ENCODE measurements at regions not wholly inside any gene's neighbourhood (a gene's known extent, or its start where the extent isn't known, plus 50 kb on each side); places are given as distances from the start of the nearest gene placed in this dataset.

DNA sequence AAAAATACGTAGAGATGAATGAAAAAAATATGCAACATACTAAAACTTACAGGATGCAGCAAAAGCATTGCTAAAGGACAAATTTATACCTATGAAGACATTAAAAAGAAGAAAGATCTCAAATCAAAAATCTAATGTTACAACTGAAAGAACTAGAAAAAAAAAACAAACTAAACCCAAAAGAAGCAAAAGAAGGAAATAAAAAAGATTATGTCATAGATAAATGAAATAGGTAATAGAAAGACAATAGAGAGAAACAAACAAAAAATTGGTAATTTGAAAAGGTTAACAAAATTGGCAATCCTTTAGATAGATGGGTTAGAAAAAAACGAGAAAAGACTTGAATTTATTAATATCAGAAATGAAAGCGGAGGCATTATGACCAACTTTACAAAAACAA lies 1000.2 kb downstream of the TLE4 start:
- DNase-seq (no peak), ATAC-seq (ENCODE audit: low read depth in 2 of 2) (no peak)
- Histone ChIP-seq H3K9me3 (ENCODE audit: control insufficient read depth in 2 of 2, low read length in 2 of 2) (peaks cover 0 to 4% of the 10 kb centered on the region in 2 experiments), H3K4me1 (ENCODE audit: control insufficient read depth, insufficient read depth, low read length, poor library complexity, severe bottlenecking) (no peaks in the 10 kb centered on the region), H3K36me3 (ENCODE audit: control insufficient read depth, insufficient read depth, low read length) (no peaks in the 10 kb centered on the region), H3K4me3 (ENCODE audit: low read depth, low read length) (no peak overlapping the region), H3K27me3 (ENCODE audit: control insufficient read depth, insufficient read depth, low read length) (no peaks in the 10 kb centered on the region), H3K27ac (ENCODE audit: insufficient read depth, low read length, poor library complexity, severe bottlenecking) (no peak overlapping the region)
- Mint-ChIP-seq H3K4me1 (no peaks in the 10 kb centered on the region), H3K9me3 (peaks cover 0 to 42% (median 11%) of the 10 kb centered on the region in 7 donors), H3K36me3 (no peaks in the 10 kb centered on the region), H3K27me3 (no peaks in the 10 kb centered on the region), H3K27ac (no peak overlapping the region), H3K4me3 (no peak overlapping the region)

GRCh38 chr9:80569236-80569635 lies 997.5 kb downstream of the TLE4 start:
- H3K4me1 ChIP-seq (ENCODE audit: control insufficient read depth, insufficient read depth, low read length, poor library complexity, severe bottlenecking) = no peaks in the 10 kb centered on the region
- ATAC-seq (ENCODE audit: low read depth in 2 of 2) (no peak), DNase-seq (no peak)
- no peaks in the 10 kb centered on the region for H3K27me3 ChIP-seq (ENCODE audit: control insufficient read depth, insufficient read depth, low read length)
- Mint-ChIP-seq H3K4me1 (no peaks in the 10 kb centered on the region), H3K27me3 (no peaks in the 10 kb centered on the region), H3K9me3 (peaks cover 0 to 27% (median 9%) of the 10 kb centered on the region in 7 donors), H3K4me3 (no peak overlapping the region), H3K36me3 (no peaks in the 10 kb centered on the region), H3K27ac (no peak overlapping the region)
- H3K36me3 ChIP-seq (ENCODE audit: control insufficient read depth, insufficient read depth, low read length) = no peaks in the 10 kb centered on the region
- H3K27ac ChIP-seq (ENCODE audit: insufficient read depth, low read length, poor library complexity, severe bottlenecking) = no peak overlapping the region
- no peak overlapping the region for H3K4me3 ChIP-seq (ENCODE audit: low read depth, low read length)
- H3K9me3 ChIP-seq (ENCODE audit: control insufficient read depth in 2 of 2, low read length in 2 of 2) = peaks cover 2 to 4% of the 10 kb centered on the region in 2 experiments

- Histone ChIP-seq H3K36me3 (ENCODE audit: control insufficient read depth, insufficient read depth, low read length) (no peaks in the 10 kb centered on the region), H3K4me1 (ENCODE audit: control insufficient read depth, insufficient read depth, low read length, poor library complexity, severe bottlenecking) (no peaks in the 10 kb centered on the region), H3K27me3 (ENCODE audit: control insufficient read depth, insufficient read depth, low read length) (no peaks in the 10 kb centered on the region), H3K9me3 (ENCODE audit: control insufficient read depth in 2 of 2, low read length in 2 of 2) (peaks cover 0 to 2% of the 10 kb centered on the region in 2 experiments), H3K27ac (ENCODE audit: insufficient read depth, low read length, poor library complexity, severe bottlenecking) (no peak overlapping the region), H3K4me3 (ENCODE audit: low read depth, low read length) (no peak overlapping the region)
- peaks cover 0 to 12% (median 4%) of the 10 kb centered on the region in 7 donors for H3K9me3 Mint-ChIP-seq
- no peaks in the 10 kb centered on the region for H3K4me1 Mint-ChIP-seq
- H3K27me3 Mint-ChIP-seq = no peaks in the 10 kb centered on the region
- DNase-seq (no peak), ATAC-seq (ENCODE audit: low read depth in 2 of 2) (no peak)
- no peak overlapping the region for H3K27ac Mint-ChIP-seq
- H3K4me3 Mint-ChIP-seq = no peak overlapping the region
- no peaks in the 10 kb centered on the region for H3K36me3 Mint-ChIP-seq
These were observed 989.8 kb downstream of the TLE4 start for GRCh38 chr9:80561526-80561925.

DNA sequence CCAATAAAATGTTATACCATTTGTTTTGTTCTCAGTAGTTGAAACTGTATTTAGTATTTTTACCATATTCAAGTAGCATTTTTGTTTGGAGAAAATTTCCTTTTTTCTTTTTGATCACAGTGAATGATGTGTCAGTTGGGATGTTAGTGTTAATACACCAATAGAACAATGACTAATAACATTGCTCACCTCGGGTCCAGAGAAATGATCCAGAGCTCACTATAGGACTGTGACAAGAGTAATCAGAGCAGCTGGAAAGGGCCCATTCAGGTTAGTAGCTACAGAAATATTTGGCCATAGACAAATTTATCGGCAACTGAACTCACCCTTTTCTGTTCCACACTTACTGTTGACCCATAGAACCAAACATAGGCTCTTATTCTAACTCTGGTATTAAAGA lies 989.2 kb downstream of the TLE4 start:
- DNase-seq (no peak), ATAC-seq (ENCODE audit: low read depth in 2 of 2) (no peak)
- Histone ChIP-seq H3K4me1 (ENCODE audit: control insufficient read depth, insufficient read depth, low read length, poor library complexity, severe bottlenecking) (no peaks in the 10 kb centered on the region), H3K4me3 (ENCODE audit: low read depth, low read length) (no peak overlapping the region), H3K27me3 (ENCODE audit: control insufficient read depth, insufficient read depth, low read length) (no peaks in the 10 kb centered on the region), H3K36me3 (ENCODE audit: control insufficient read depth, insufficient read depth, low read length) (no peaks in the 10 kb centered on the region), H3K9me3 (ENCODE audit: control insufficient read depth in 2 of 2, low read length in 2 of 2) (peaks cover 0 to 2% of the 10 kb centered on the region in 2 experiments), H3K27ac (ENCODE audit: insufficient read depth, low read length, poor library complexity, severe bottlenecking) (no peak overlapping the region)
- H3K27me3 Mint-ChIP-seq = no peaks in the 10 kb centered on the region
- no peaks in the 10 kb centered on the region for H3K4me1 Mint-ChIP-seq
- H3K4me3 Mint-ChIP-seq = no peak overlapping the region
- no peak overlapping the region for H3K27ac Mint-ChIP-seq
- no peaks in the 10 kb centered on the region for H3K36me3 Mint-ChIP-seq
- peaks cover 0 to 12% (median 4%) of the 10 kb centered on the region in 7 donors for H3K9me3 Mint-ChIP-seq

DNA sequence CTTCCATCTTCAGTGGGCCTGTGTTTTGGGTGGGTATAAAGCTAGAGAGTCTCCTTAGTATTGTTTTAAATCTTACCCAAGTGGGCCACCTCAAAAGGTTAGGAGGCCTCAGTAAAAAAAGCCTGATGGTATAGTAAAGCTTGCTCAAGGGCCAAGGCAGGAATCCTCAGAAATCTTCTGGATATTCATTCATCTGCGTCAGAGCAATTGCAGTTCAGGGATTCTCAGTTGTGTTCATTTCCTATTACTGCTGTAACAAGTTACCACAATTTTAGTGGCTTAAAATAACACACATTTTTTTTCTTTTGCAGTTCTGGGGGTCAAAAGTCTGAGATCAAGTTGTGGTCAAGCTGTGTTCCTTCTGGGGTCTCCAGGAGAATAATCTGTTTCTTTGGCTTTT lies 985.5 kb downstream of the TLE4 start:
- Histone ChIP-seq H3K36me3 (ENCODE audit: control insufficient read depth, insufficient read depth, low read length) (no peaks in the 10 kb centered on the region), H3K4me3 (ENCODE audit: low read depth, low read length) (no peak overlapping the region)
- ATAC-seq (ENCODE audit: low read depth in 2 of 2) = no peak

GRCh38 chr9:80556631-80557030 lies 984.9 kb downstream of the TLE4 start:
- ATAC-seq (ENCODE audit: low read depth in 2 of 2) = no peak
- Mint-ChIP-seq H3K4me1 (no peaks in the 10 kb centered on the region), H3K36me3 (no peaks in the 10 kb centered on the region), H3K4me3 (no peak overlapping the region), H3K27me3 (no peaks in the 10 kb centered on the region), H3K27ac (no peak overlapping the region), H3K9me3 (peaks cover 0 to 12% (median 4%) of the 10 kb centered on the region in 7 donors)
- no peaks in the 10 kb centered on the region for H3K27me3 ChIP-seq (ENCODE audit: control insufficient read depth, insufficient read depth, low read length)
- no peak overlapping the region for H3K4me3 ChIP-seq (ENCODE audit: low read depth, low read length)
- no peak for DNase-seq
- no peaks in the 10 kb centered on the region for H3K4me1 ChIP-seq (ENCODE audit: control insufficient read depth, insufficient read depth, low read length, poor library complexity, severe bottlenecking)
- no peak overlapping the region for H3K27ac ChIP-seq (ENCODE audit: insufficient read depth, low read length, poor library complexity, severe bottlenecking)
- H3K36me3 ChIP-seq (ENCODE audit: control insufficient read depth, insufficient read depth, low read length) = no peaks in the 10 kb centered on the region
- no peaks in the 10 kb centered on the region for H3K9me3 ChIP-seq (ENCODE audit: control insufficient read depth in 2 of 2, low read length in 2 of 2)

More for the DNA sequence above, 985.5 kb downstream of the TLE4 start:
- H3K4me1 ChIP-seq (ENCODE audit: control insufficient read depth, insufficient read depth, low read length, poor library complexity, severe bottlenecking) = no peaks in the 10 kb centered on the region
- no peak overlapping the region for H3K4me3 Mint-ChIP-seq
- no peaks in the 10 kb centered on the region for H3K36me3 Mint-ChIP-seq
- H3K27ac Mint-ChIP-seq = no peak overlapping the region
- H3K27me3 Mint-ChIP-seq = no peaks in the 10 kb centered on the region
- peaks cover 0 to 12% (median 4%) of the 10 kb centered on the region in 7 donors for H3K9me3 Mint-ChIP-seq
- H3K27me3 ChIP-seq (ENCODE audit: control insufficient read depth, insufficient read depth, low read length) = no peaks in the 10 kb centered on the region
- no peak overlapping the region for H3K27ac ChIP-seq (ENCODE audit: insufficient read depth, low read length, poor library complexity, severe bottlenecking)
- H3K4me1 Mint-ChIP-seq = no peaks in the 10 kb centered on the region
- no peak for DNase-seq
- H3K9me3 ChIP-seq (ENCODE audit: control insufficient read depth in 2 of 2, low read length in 2 of 2) = no peaks in the 10 kb centered on the region

GRCh38 chr9:80555782-80556325 lies 984.1 kb downstream of the TLE4 start:
- no peaks in the 10 kb centered on the region for H3K9me3 ChIP-seq (ENCODE audit: control insufficient read depth in 2 of 2, low read length in 2 of 2)
- Mint-ChIP-seq H3K36me3 (no peaks in the 10 kb centered on the region), H3K4me3 (no peak overlapping the region), H3K4me1 (no peaks in the 10 kb centered on the region), H3K27me3 (no peaks in the 10 kb centered on the region), H3K27ac (no peak overlapping the region), H3K9me3 (peaks cover 0 to 12% (median 4%) of the 10 kb centered on the region in 7 donors)
- H3K27me3 ChIP-seq (ENCODE audit: control insufficient read depth, insufficient read depth, low read length) = no peaks in the 10 kb centered on the region
- H3K4me3 ChIP-seq (ENCODE audit: low read depth, low read length) = no peak overlapping the region
- no peak for ATAC-seq (ENCODE audit: low read depth in 2 of 2)
- H3K4me1 ChIP-seq (ENCODE audit: control insufficient read depth, insufficient read depth, low read length, poor library complexity, severe bottlenecking) = no peaks in the 10 kb centered on the region
- DNase-seq = no peak
- H3K36me3 ChIP-seq (ENCODE audit: control insufficient read depth, insufficient read depth, low read length) = no peaks in the 10 kb centered on the region
- no peak overlapping the region for H3K27ac ChIP-seq (ENCODE audit: insufficient read depth, low read length, poor library complexity, severe bottlenecking)

GRCh38 chr9:80554856-80555255 lies 983.1 kb downstream of the TLE4 start:
- Histone ChIP-seq H3K36me3 (ENCODE audit: control insufficient read depth, insufficient read depth, low read length) (no peaks in the 10 kb centered on the region), H3K4me1 (ENCODE audit: control insufficient read depth, insufficient read depth, low read length, poor library complexity, severe bottlenecking) (no peaks in the 10 kb centered on the region), H3K27me3 (ENCODE audit: control insufficient read depth, insufficient read depth, low read length) (no peaks in the 10 kb centered on the region), H3K27ac (ENCODE audit: insufficient read depth, low read length, poor library complexity, severe bottlenecking) (no peak overlapping the region), H3K4me3 (ENCODE audit: low read depth, low read length) (no peak overlapping the region), H3K9me3 (ENCODE audit: control insufficient read depth in 2 of 2, low read length in 2 of 2) (no peaks in the 10 kb centered on the region)
- ATAC-seq (ENCODE audit: low read depth in 2 of 2) (no peak), DNase-seq (no peak)
- Mint-ChIP-seq H3K4me1 (no peaks in the 10 kb centered on the region), H3K27me3 (no peaks in the 10 kb centered on the region), H3K4me3 (no peak overlapping the region), H3K27ac (no peak overlapping the region), H3K36me3 (no peaks in the 10 kb centered on the region), H3K9me3 (peaks cover 0 to 12% (median 4%) of the 10 kb centered on the region in 7 donors)

Data from CD4-positive, CD25-positive, alpha-beta regulatory T cell (primary cell).